K562 (cell line): ENCODE measurements at regions not wholly inside any gene's neighbourhood (a gene's known extent, or its start where the extent isn't known, plus 50 kb on each side); places are given as distances from the start of the nearest gene placed in this dataset.

Source experiments
- ATAC-seq: fragments of 200-7000 bp; cut with Tn5 transposase; 3 replicates; pipeline ENCODE4 v1.9.1; 2020; ENCODE audit warnings: moderate library complexity
- BruUV-seq: library from RNA; stranded (reverse); fragments of 400-500 nt; replicated peaks from 2 replicates; lab custom pipeline; 2021; lab: Mats Ljungman, UMichigan
- CTCF ChIA-PET: fragments of 300-600 bp; formaldehyde crosslinking; extraction: SDS; loops from one replicate; lab custom pipeline; 2021; ENCODE audit warnings: low intra/inter-chr PET ratio; lab: Yijun Ruan, JAX
- POLR2A ChIA-PET: fragments of 300-600, 350-650 bp; sonication (Branson Sonifier 250); formaldehyde crosslinking; extraction: SDS; loops from one replicate; lab custom pipeline; 2021; ENCODE audit warnings: antibody characterized with exemption, inconsistent platforms; lab: Yijun Ruan, JAX
- DNase-seq, 4 experiments: peaks; one replicate each; pipeline versions ENCODE4 v3.0.0 to v3.0.0-alpha.2; 2011 to 2018; ENCODE audit warnings: low spot score in 3 of 4, mixed read lengths in 3 of 4; ENCODE audit errors: extremely low read depth in 1 of 4
- FAIRE-seq: peaks from 2 replicates; lab custom pipeline; 2011; peaks lifted over from hg19 to GRCh38; lab: Jason Lieb, UNC
- H2AFZ ChIP-seq: 2 replicates; pipeline ENCODE4 v1.6.0; 2011; ENCODE audit warnings: low read depth, low read length, control low read depth, inconsistent platforms
- H3K27ac ChIP-seq: fragments of 200-600 bp; 3 replicates; pipeline ENCODE4 v1.8.0; 2011; ENCODE audit warnings: low read depth, mild to moderate bottlenecking, control low read depth, inconsistent platforms, low read length, moderate library complexity, mixed read lengths; ENCODE audit errors: extremely low read depth
- H3K27me3 ChIP-seq, 2 experiments: fragments of 300-600 bp in 1 of 2; 2 replicates in 1 of 2; 3 replicates in 1 of 2; pipeline versions ENCODE4 v1.6.0 to v1.8.0; 2011; ENCODE audit warnings: inconsistent platforms in 2 of 2, low read length in 2 of 2, mild to moderate bottlenecking in 1 of 2, mixed read lengths in 1 of 2, moderate library complexity in 1 of 2; ENCODE audit not compliant: control insufficient read depth in 2 of 2, insufficient read depth in 2 of 2
- H3K36me3 ChIP-seq: fragments of 300-600 bp; 3 replicates; pipeline ENCODE4 v1.8.0; 2011; ENCODE audit warnings: mild to moderate bottlenecking, low read length, inconsistent platforms; ENCODE audit not compliant: control insufficient read depth, insufficient read depth
- H3K4me1 ChIP-seq, 2 experiments: fragments of 200-600 bp in 1 of 2; replicated peaks in 1 of 2; 2 replicates in 1 of 2; 3 replicates in 1 of 2; pipeline versions ENCODE4 v1.5.1 to v1.8.0; 2011; ENCODE audit warnings: inconsistent platforms in 2 of 2, low read length in 2 of 2, mild to moderate bottlenecking in 1 of 2, mixed read lengths in 1 of 2, moderate library complexity in 1 of 2; ENCODE audit not compliant: control insufficient read depth in 2 of 2, insufficient read depth in 2 of 2
- H3K4me2 ChIP-seq: 2 replicates; pipeline ENCODE4 v1.6.1; 2011; ENCODE audit warnings: low read length, control low read depth, inconsistent platforms, mixed read lengths; ENCODE audit not compliant: insufficient read depth
- H3K4me3 ChIP-seq: fragments of 200-600 bp; sonication (generic), shearing (Covaris generic); 2 replicates; pipeline ENCODE4 v1.5.1; 2016; ENCODE audit warnings: control low read depth, inconsistent platforms
- H3K79me2 ChIP-seq: fragments of 200-600 bp; 3 replicates; pipeline ENCODE4 v1.8.0; 2011; ENCODE audit warnings: low read length, inconsistent platforms; ENCODE audit not compliant: control insufficient read depth, insufficient read depth
- H3K9ac ChIP-seq, 2 experiments: 2 replicates each; pipeline versions ENCODE4 v1.6.0 to v1.6.1; 2011; ENCODE audit warnings: low read depth in 2 of 2, low read length in 2 of 2, control low read depth in 1 of 2, inconsistent platforms in 1 of 2, mild to moderate bottlenecking in 1 of 2, mixed read lengths in 1 of 2; ENCODE audit not compliant: insufficient read depth in 1 of 2
- H3K9me1 ChIP-seq: one replicate; pipeline ENCODE4 v1.6.0; 2011; ENCODE audit warnings: inconsistent platforms, mild to moderate bottlenecking, low read length, moderate library complexity; ENCODE audit not compliant: control insufficient read depth, insufficient read depth
- H3K9me3 ChIP-seq: replicated peaks from 2 replicates; pipeline ENCODE4 v1.5.1; 2011; ENCODE audit warnings: low read depth, low read length, inconsistent platforms; ENCODE audit not compliant: control insufficient read depth, insufficient read depth
- H4K20me1 ChIP-seq: replicated peaks from 2 replicates; pipeline ENCODE4 v1.6.1; 2011; ENCODE audit warnings: low read length, inconsistent platforms, mixed read lengths; ENCODE audit not compliant: control insufficient read depth, insufficient read depth
- CCAR2 ChIP-seq: fragments of 200-400 bp; formaldehyde crosslinking; IDR thresholded peaks from 2 replicates; pipeline ENCODE4 v1.6.1; 2017; ENCODE audit warnings: mild to moderate bottlenecking, low read depth, low read length
- GTF2F1 ChIP-seq: IDR thresholded peaks from 2 replicates; pipeline ENCODE4 v1.6.1; 2011; ENCODE audit warnings: low read depth, low read length, improper control_type of control experiment
- HNRNPL ChIP-seq: fragments of 200-400 bp; formaldehyde crosslinking; IDR thresholded peaks from 2 replicates; pipeline ENCODE4 v1.6.1; 2017; ENCODE audit warnings: low read depth, mild to moderate bottlenecking, low read length
- NR2C1 ChIP-seq, 2 experiments: fragments of 450-650 bp; IDR thresholded peaks; 2 replicates each; pipeline ENCODE4 v1.6.1; 2017; ENCODE audit warnings: mild to moderate bottlenecking in 2 of 2, antibody characterized with exemption in 1 of 2, inconsistent platforms in 1 of 2, missing compliant biosample characterization in 1 of 2, missing genetic modification characterization in 1 of 2
- NR3C1 ChIP-seq: sonication (generic); formaldehyde crosslinking; IDR thresholded peaks from 2 replicates; pipeline ENCODE4 v1.8.1; 2022; ENCODE audit warnings: missing genetic modification reagents
- SAFB ChIP-seq: fragments of 200-400 bp; formaldehyde crosslinking; IDR thresholded peaks from 2 replicates; pipeline ENCODE4 v1.6.1; 2017; ENCODE audit warnings: low read depth, low read length, borderline replicate concordance
- SAFB2 ChIP-seq: fragments of 200-400 bp; formaldehyde crosslinking; IDR thresholded peaks from 2 replicates; pipeline ENCODE4 v1.6.1; 2018; ENCODE audit warnings: borderline replicate concordance, low read length, low read depth, moderate library complexity; ENCODE audit not compliant: severe bottlenecking
- WHSC1 ChIP-seq: IDR thresholded peaks from one replicate; pipeline ENCODE4 v1.6.1; 2012; ENCODE audit warnings: low read length, control low read depth, inconsistent platforms
- ZNF121 ChIP-seq: sonication (generic); formaldehyde crosslinking; conservative IDR thresholded peaks from 2 replicates; pipeline ENCODE4 v1.8.0; 2022; ENCODE audit warnings: missing genetic modification reagents
- ZNF318 ChIP-seq, 2 experiments: fragments of 450-650 bp; IDR thresholded peaks; 2 replicates each; pipeline ENCODE4 v1.6.1; 2016; ENCODE audit warnings: mild to moderate bottlenecking in 2 of 2, borderline replicate concordance in 1 of 2, low read depth in 1 of 2, moderate library complexity in 1 of 2
- WGBS: fragments of 100-300 bp; shearing (Covaris generic); methylation state at CpG from one replicate; pipeline ENCODE4 v1.1.6; 2016; ENCODE audit warnings: low coverage, mixed read lengths; ENCODE audit not compliant: insufficient coverage; ENCODE audit errors: missing lambda C conversion rate; 5-methylcytosine and 5-hydroxymethylcytosine counted together
- in situ Hi-C: fragments of 300-500 bp; cut with MboI; formaldehyde crosslinking; loops from 4 replicates; pipeline ENCODE4 v1.15.0; 2018; ENCODE audit warnings: inconsistent platforms, mixed read lengths
- intact Hi-C: fragments of 100-400 bp; cut with micrococcal nuclease; formaldehyde crosslinking; loops from 2 replicates; pipeline ENCODE4 v1.14.2; 2022
- TF ChIP-seq, protein P1 (sequence below): sonication (generic); formaldehyde crosslinking; IDR thresholded peaks from 2 replicates; pipeline ENCODE4 v1.5.0; 2020; ENCODE audit warnings: missing genetic modification reagents

GRCh38 chr2:226658555-226658954 lies 141.1 kb downstream of the IRS1 start:
- no peak overlapping the region for H2AFZ ChIP-seq
- ATAC-seq = no peak
- WGBS = 0% methylated on average over 2 of the region's 2 CpGs
- H3K4me3 ChIP-seq = no peak overlapping the region
- in situ Hi-C loops = no loop called here
- no peaks in the 10 kb centered on the region for H3K79me2 ChIP-seq
- no TSS peak for BruUV-seq
- H3K9me1 ChIP-seq = no peaks in the 10 kb centered on the region
- CTCF ChIA-PET = no interaction called here
- DNase-seq = no peak
- POLR2A ChIA-PET = no interaction called here
- no peak overlapping the region for H3K9ac ChIP-seq
- no peaks in the 10 kb centered on the region; a peak in 2 of 5 replicates for H3K4me1 ChIP-seq
- H3K36me3 ChIP-seq = no peaks in the 10 kb centered on the region
- no peaks in the 10 kb centered on the region for H3K9me3 ChIP-seq
- no peaks in the 10 kb centered on the region for H3K27me3 ChIP-seq
- no peak for FAIRE-seq
- H3K27ac ChIP-seq = no peak overlapping the region
- intact Hi-C loops = no loop called here
- no peaks in the 10 kb centered on the region for H4K20me1 ChIP-seq
- H3K4me2 ChIP-seq = no peak overlapping the region
- TF ChIP-seq, protein P1, sequence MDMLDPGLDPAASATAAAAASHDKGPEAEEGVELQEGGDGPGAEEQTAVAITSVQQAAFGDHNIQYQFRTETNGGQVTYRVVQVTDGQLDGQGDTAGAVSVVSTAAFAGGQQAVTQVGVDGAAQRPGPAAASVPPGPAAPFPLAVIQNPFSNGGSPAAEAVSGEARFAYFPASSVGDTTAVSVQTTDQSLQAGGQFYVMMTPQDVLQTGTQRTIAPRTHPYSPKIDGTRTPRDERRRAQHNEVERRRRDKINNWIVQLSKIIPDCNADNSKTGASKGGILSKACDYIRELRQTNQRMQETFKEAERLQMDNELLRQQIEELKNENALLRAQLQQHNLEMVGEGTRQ = no peak
- no peak for TF ChIP-seq ZNF121
- no peak for TF ChIP-seq ZNF318 (IDR thresholded peaks at IDR 0.05; ENCODE audit: borderline replicate concordance in 1 of 2, low read depth in 1 of 2)
- no peak for TF ChIP-seq SAFB2
- TF ChIP-seq HNRNPL = no peak
- TF ChIP-seq NR3C1 (CRISPR knock-in tag) = no peak
- no peak for TF ChIP-seq CCAR2
- no peak for TF ChIP-seq WHSC1
- no peak for TF ChIP-seq GTF2F1
- no peak for TF ChIP-seq SAFB
- TF ChIP-seq NR2C1 (IDR thresholded peaks at IDR 0.05) = no peak
- no peak for TF ChIP-seq NR2C1 (tag; IDR thresholded peaks at IDR 0.05)
